ENCODE measurements at regions not wholly inside any gene's neighbourhood (a gene's known extent, or its start where the extent isn't known, plus 50 kb on each side); places are given as distances from the start of the nearest gene placed in this dataset.
"Not testable (repeated sequence)": the region's sequence is repeated elsewhere in the genome, so short reads cannot be mapped to it uniquely, and the experiment has no call there.

- TF ChIP-seq POLR2A (IDR thresholded peaks at IDR 0.05; ENCODE audit: low read depth); POLR2AphosphoS5 (IDR thresholded peaks at IDR 0.05); EP300 (IDR thresholded peaks at IDR 0.05): not testable (repeated sequence)
- TF ChIP-seq, protein P1, sequence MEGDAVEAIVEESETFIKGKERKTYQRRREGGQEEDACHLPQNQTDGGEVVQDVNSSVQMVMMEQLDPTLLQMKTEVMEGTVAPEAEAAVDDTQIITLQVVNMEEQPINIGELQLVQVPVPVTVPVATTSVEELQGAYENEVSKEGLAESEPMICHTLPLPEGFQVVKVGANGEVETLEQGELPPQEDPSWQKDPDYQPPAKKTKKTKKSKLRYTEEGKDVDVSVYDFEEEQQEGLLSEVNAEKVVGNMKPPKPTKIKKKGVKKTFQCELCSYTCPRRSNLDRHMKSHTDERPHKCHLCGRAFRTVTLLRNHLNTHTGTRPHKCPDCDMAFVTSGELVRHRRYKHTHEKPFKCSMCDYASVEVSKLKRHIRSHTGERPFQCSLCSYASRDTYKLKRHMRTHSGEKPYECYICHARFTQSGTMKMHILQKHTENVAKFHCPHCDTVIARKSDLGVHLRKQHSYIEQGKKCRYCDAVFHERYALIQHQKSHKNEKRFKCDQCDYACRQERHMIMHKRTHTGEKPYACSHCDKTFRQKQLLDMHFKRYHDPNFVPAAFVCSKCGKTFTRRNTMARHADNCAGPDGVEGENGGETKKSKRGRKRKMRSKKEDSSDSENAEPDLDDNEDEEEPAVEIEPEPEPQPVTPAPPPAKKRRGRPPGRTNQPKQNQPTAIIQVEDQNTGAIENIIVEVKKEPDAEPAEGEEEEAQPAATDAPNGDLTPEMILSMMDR (IDR thresholded peaks at IDR 0.05) = not testable (repeated sequence)
Observed at GRCh38 chrY:18704198-18704597, 69.3 kb downstream of the HSFY2 start.
